ENCODE measurements at regions not wholly inside any gene's neighbourhood (a gene's known extent, or its start where the extent isn't known, plus 50 kb on each side); places are given as distances from the start of the nearest gene placed in this dataset.

- H3K4me3 ChIP-seq (ENCODE audit: low read length): no peak overlapping the region
- no peak for TF ChIP-seq CTCF (IDR thresholded peaks at IDR 0.05; ENCODE audit: insufficient read depth, low read depth, low read length, missing control alignments)
- no peak for DNase-seq (ENCODE audit: low read depth)
Measured at GRCh38 chr12:15047611-15048010, 74.8 kb downstream of the PDE6H start.

- no peak for TF ChIP-seq CTCF (IDR thresholded peaks at IDR 0.05; ENCODE audit: insufficient read depth, low read depth, low read length, missing control alignments)
- DNase-seq (ENCODE audit: low read depth): no peak
- no peak overlapping the region for H3K4me3 ChIP-seq (ENCODE audit: low read length)
Measured at GRCh38 chr12:15049461-15050153, 76.8 kb downstream of the PDE6H start.

- DNase-seq (ENCODE audit: low read depth): peak; percentile 53
- H3K4me3 ChIP-seq (ENCODE audit: low read length): no peak overlapping the region
- TF ChIP-seq CTCF (IDR thresholded peaks at IDR 0.05; ENCODE audit: insufficient read depth, low read depth, low read length, missing control alignments): no peak
Measured at GRCh38 chr12:15050659-15051058, 77.8 kb downstream of the PDE6H start.

GRCh38 chr12:15052691-15053090 lies 79.8 kb downstream of the PDE6H start:
- H3K4me3 ChIP-seq (ENCODE audit: low read length): no peak overlapping the region
- no peak for DNase-seq (ENCODE audit: low read depth)
- TF ChIP-seq CTCF (IDR thresholded peaks at IDR 0.05; ENCODE audit: insufficient read depth, low read depth, low read length, missing control alignments): no peak

GRCh38 chr12:15056218-15056617 lies 83.4 kb downstream of the PDE6H start:
- DNase-seq (ENCODE audit: low read depth): no peak
- no peak overlapping the region for H3K4me3 ChIP-seq (ENCODE audit: low read length)
- no peak for TF ChIP-seq CTCF (IDR thresholded peaks at IDR 0.05; ENCODE audit: insufficient read depth, low read depth, low read length, missing control alignments)

Data from epithelial cell of esophagus (primary cell).